Stimulated activated CD4-positive, alpha-beta T cell treated with anti-CD3 and anti-CD28 coated beads, TNF-alpha, amount 100 ng/mL, for 24 hours (primary cell): ENCODE measurements at regions not wholly inside any gene's neighbourhood (a gene's known extent, or its start where the extent isn't known, plus 50 kb on each side); places are given as distances from the start of the nearest gene placed in this dataset.

Source experiments
- DNase-seq, 3 experiments: peaks; one replicate each; pipeline ENCODE4 v3.0.0-alpha.2; 2020; ENCODE audit warnings: low read depth in 3 of 3

- DNase-seq = no peak
Observed at GRCh38 chr14:86997271-86997670, 995.7 kb downstream of the GALC start.

- DNase-seq = no peak
Observed at GRCh38 chr14:86990396-86990795, 1002.6 kb downstream of the GALC start.

- no peak for DNase-seq
Observed at GRCh38 chr14:86989285-86989684, 1003.7 kb downstream of the GALC start.

GRCh38 chr14:86987966-86988365, 1005.0 kb downstream of the GALC start:
- no peak for DNase-seq

- DNase-seq = no peak
Observed at GRCh38 chr14:86973177-86973576, 1019.8 kb downstream of the GALC start.

GRCh38 chr14:86971292-86971691, 1021.7 kb downstream of the GALC start:
- DNase-seq = no peak

GRCh38 chr14:86961106-86961716, 1031.8 kb downstream of the GALC start:
- no peak for DNase-seq

- DNase-seq = no peak
Observed at GRCh38 chr14:86955771-86956354, 1037.1 kb downstream of the GALC start.

- no peak for DNase-seq
Observed at GRCh38 chr14:86954623-86955022, 1038.4 kb downstream of the GALC start.

- no peak for DNase-seq
Observed at GRCh38 chr14:86946446-86946845, 1046.5 kb downstream of the GALC start.

- DNase-seq = no peak
Observed at GRCh38 chr14:86944434-86944833, 1048.5 kb downstream of the GALC start.

GRCh38 chr14:86943391-86944365, 1049.3 kb downstream of the GALC start:
- no peak for DNase-seq

- no peak for DNase-seq
Observed at GRCh38 chr14:86942936-86943335, 1050.0 kb downstream of the GALC start.

GRCh38 chr14:86940106-86940505, 1052.9 kb downstream of the GALC start:
- DNase-seq = no peak

GRCh38 chr14:86938320-86938719, 1054.7 kb downstream of the GALC start:
- DNase-seq = no peak

- DNase-seq = no peak
Observed at GRCh38 chr14:86936556-86936955, 1056.4 kb downstream of the GALC start.

- no peak for DNase-seq
Observed at GRCh38 chr14:86935241-86935885, 1057.6 kb downstream of the GALC start.

- no peak for DNase-seq
Observed at GRCh38 chr14:86933958-86934595, 1058.9 kb downstream of the GALC start.

- DNase-seq = no peak
Observed at GRCh38 chr14:86933460-86933859, 1059.5 kb downstream of the GALC start.

GRCh38 chr14:86915406-86915805, 1077.6 kb downstream of the GALC start:
- no peak for DNase-seq

GRCh38 chr14:86912709-86913108, 1080.3 kb downstream of the GALC start:
- DNase-seq = no peak

- no peak for DNase-seq
Observed at GRCh38 chr14:86911486-86911885, 1081.5 kb downstream of the GALC start.
